AG20443 (cell line): ENCODE measurements at regions not wholly inside any gene's neighbourhood (a gene's known extent, or its start where the extent isn't known, plus 50 kb on each side); places are given as distances from the start of the nearest gene placed in this dataset.

Source experiments
- DNase-seq: peaks from one replicate; pipeline ENCODE4 v3.0.0; 2012; ENCODE audit warnings: low spot score, mixed read lengths

GRCh38 chr7:88431882-88432281 lies 125.2 kb upstream of the STEAP4 start:
- no peak for DNase-seq

- no peak for DNase-seq
These were observed 122.7 kb upstream of the STEAP4 start for GRCh38 chr7:88429382-88429781.

DNA sequence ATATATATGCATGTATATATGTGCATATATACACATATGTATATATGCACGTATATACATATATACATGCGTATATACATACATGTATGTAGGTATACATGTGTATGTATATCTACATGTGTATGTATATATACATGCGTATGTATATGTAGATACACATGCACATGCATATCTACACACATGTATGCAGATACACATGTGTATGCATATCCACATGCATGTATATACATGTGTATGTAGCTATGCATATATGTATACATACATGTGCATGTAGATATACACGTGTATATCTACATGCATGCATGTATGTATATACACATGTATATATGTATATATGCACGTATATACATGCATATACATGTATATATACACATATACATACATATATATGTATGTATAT lies 95.8 kb upstream of the STEAP4 start:
- no peak for DNase-seq

DNA sequence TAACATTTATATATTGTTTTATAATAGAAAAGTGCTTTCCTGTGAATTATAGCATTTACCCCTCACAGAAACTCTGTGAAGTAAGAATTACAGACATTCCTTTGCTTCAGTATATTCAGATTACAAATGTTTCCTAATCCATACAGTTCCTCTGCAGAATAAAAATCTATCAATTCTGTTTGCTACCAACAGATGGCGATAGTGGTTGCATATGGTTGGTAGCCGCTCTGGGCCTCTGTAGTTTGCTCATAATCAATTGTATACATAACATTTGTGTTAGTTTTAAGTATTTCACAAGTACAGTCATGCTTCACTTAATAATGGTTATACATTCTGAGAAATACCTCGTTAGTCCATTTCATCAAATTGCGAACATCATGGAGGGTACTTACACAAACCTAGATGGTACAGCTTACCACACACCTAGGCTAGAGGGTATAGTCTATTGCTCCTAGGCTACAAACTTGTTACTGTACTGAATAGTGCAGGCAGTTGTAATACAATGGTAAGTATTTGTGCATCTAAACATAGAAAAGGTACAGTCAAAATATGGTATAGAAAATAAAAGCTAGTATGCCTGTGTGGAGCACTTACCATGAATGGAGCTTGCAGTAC lies 94.4 kb upstream of the STEAP4 start:
- no peak for DNase-seq

DNA sequence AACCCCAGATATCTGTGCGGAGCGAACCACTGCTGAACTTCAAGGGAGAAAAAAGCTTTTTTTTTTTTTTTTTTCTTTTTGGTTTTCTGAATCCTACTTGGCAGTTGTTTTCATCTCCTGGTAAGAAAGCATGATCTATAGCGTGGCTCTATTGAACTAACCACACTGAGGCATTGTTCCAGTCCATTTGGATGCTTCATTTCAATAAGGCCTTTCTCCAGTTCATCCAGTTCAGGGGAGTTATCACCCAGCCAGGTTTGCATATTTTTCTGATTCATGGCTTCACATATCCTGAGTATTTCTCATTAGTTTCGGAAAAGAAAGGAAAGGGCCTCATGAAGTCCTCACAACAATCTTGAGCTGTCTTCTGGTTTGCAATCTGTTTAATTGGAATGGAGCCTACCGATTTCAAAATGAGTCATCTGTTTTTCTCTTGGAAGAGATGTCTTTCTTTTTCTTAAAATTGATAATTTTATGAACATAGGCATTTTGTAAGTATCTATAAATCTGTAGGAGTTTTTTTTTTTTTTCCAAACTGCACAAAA lies 93.1 kb upstream of the STEAP4 start:
- DNase-seq: no peak

GRCh38 chr7:88399036-88399435 lies 92.3 kb upstream of the STEAP4 start:
- no peak for DNase-seq

DNA sequence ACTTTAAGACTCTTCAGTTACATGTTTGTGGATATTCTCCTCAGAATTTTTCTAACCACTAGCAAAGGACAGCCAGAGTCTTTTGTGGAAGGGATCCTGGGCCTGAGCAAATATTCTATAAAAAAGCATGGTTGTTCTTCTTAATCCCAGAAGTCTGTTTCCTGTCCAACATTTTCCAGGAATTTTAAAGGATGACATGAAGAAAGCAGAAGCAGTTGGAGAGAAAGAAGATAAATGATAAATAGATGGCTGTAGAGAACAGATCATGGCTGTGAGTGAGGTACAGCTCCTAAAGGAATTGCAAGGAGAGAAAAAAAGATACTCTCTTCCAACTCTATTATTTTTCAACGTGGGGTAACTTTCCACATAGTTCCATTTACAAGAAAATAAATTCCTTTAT lies 91.8 kb upstream of the STEAP4 start:
- no peak for DNase-seq

GRCh38 chr7:88396948-88397322 lies 90.2 kb upstream of the STEAP4 start:
- DNase-seq: no peak

DNA sequence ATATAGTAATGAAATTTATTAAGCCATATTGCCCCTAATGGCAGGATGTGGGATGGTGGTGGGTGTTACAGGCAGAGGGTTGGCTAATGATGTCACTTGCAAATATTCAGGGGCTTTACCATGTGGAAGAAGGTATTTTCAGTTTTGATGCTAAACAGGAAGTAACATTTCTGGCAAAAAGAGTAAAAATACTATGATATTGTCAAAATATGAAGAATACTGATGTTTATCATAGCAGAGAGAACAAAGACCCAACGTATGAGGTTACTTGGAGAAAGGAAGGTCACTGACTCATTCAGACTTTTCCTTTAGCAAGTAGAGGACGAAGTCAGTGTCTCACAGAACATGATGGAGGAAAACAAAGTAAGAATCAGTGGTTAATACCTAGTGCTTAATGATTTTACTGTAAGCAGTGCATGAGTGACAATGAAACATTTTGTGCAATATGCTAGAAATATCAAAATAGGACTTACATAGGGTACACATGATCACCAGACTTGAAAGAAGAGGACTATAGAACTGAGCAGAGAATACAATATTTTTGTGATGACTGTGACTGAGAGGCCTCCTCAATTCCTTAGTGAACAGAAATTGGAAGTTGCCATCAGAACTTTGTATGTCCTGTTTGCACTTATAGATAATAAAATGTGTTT lies 89.7 kb upstream of the STEAP4 start:
- DNase-seq: no peak

DNA sequence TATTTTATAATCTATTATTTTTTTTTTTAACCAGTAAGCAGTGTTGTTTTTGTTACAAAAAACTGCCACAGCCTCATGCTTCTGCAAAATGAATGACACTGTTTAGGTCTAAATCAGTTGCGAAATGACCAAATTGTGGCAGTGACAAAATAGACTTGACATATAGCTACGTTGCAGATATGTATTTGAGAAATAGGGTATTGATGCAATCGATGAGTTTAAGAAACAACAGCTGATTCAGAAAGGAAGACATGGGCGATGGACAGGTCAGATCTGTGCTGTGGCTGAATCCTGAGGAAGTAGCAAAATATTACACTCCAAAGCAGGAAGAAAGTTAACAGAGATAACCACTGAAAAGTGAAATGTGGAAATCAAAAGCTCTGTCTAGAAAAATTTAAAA lies 89.0 kb upstream of the STEAP4 start:
- DNase-seq: no peak

DNA sequence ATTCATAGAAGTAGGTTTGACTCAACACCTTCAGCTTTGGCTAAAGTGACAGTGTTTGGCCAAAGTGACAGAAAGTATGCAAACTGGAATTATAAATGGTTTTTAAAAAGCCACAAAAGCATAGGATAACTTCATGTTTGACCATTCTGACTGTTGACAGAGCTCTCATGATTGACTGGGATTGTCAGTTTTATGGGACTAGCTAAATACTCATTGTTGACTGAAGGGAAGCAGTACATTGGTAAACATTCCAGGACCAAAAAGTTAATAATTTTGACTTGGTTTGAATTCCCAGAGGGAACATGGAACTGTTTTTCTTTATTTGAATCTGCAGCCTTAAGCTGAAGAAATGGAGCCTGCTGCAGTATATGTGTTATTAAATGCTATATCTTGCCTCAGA lies 84.6 kb upstream of the STEAP4 start:
- no peak for DNase-seq

DNA sequence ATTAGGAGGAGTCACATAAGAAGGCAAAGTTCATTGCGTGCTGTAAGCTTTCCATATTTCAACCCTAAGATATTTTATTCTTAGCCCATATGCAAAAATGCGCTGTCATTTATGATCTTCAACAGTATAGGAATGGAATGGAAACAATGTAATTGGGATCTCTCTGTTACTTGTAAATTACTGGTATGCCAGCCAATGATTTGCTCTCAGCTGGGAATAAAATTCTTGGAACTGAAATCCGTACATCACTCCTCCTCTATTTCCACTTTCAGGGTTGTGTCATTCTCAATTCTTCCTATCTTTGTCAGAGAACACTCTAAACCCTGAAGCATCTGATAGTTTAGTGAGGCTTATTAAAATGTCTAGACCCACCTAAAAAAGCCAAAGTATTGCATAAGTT lies 80.7 kb upstream of the STEAP4 start:
- DNase-seq: no peak

DNA sequence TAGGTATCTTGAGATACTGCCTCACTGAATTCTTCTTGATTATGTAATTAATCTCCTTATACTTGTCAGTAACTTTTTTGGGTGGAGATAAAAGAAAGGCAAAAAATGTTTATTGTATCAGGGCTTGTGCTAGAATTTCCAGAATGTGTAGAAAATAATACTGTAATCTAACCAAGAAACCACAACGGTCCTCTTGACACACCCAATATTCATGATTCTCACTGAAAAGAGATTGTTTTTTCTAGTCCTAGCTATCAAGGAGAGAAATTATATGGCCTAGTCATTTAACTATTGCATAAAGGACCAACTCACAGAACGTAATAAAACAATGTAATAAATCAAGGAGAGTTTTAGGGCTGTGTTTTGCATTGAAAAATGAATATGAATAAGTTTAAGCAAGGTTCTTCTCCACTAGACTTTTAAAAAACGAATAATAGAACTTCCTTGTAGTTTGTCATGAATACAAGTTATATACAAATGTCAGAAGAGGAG lies 80.0 kb upstream of the STEAP4 start:
- no peak for DNase-seq

- DNase-seq: no peak
These were observed 70.7 kb upstream of the STEAP4 start for GRCh38 chr7:88377434-88377833.

- DNase-seq: no peak
These were observed 62.0 kb upstream of the STEAP4 start for GRCh38 chr7:88368686-88369085.

DNA sequence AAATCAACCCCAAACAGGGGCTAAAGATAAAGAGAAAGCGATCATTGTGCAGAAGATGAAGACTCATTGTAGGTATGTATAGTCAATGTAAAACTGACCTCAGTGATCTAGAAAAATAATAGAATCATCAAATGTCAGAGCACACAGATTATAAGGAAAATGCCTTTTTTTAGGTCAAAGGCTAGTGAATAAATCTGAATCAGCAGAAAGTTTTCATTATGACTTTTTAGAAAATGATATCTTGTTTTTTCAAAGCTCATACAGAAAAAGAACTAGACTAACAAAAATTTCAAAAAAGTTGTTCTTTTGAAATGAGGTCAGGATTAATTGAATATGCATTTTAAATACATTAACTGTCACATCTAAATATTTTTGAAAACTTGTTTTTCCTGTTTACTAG lies 60.2 kb upstream of the STEAP4 start:
- DNase-seq: no peak

DNA sequence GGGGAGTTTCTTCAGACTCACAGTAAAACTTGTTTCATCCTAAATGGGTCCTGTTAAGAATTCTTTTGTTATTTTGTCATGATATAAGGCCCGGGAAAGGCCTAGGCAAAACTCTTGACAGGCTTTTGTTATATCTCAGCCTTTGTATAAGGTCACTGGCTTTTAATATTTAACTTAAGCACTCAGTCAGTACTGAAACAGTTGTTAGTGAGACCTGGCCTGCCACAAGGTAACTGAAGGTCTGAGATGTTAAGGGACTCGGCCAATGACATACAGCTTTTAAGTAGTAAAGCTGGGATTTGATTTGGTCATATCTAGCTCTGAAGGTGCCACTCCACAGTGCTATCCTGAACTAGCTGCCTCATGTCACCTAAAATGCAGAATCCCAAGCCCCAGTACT lies 57.2 kb upstream of the STEAP4 start:
- DNase-seq: no peak

DNA sequence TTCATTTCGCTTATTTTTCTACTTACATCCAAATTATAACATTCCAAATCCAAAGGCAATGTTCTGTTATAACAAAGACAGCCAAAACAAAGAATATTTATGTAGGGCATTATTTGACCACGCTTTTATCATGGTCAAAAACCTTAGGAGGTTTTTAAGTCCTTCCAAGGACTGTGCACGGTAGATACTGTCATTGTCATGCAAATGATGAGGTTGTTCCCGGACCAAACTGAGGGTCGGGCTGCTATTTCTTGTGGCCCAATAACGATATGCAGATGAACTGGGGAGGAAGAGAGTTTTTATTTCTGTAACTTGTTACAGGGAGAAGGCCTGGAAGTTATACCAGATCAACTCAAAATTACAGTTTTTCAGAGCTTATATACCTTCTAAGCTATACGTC lies 56.6 kb upstream of the STEAP4 start:
- DNase-seq: no peak

GRCh38 chr7:88361357-88361756 lies 54.7 kb upstream of the STEAP4 start:
- no peak for DNase-seq

DNA sequence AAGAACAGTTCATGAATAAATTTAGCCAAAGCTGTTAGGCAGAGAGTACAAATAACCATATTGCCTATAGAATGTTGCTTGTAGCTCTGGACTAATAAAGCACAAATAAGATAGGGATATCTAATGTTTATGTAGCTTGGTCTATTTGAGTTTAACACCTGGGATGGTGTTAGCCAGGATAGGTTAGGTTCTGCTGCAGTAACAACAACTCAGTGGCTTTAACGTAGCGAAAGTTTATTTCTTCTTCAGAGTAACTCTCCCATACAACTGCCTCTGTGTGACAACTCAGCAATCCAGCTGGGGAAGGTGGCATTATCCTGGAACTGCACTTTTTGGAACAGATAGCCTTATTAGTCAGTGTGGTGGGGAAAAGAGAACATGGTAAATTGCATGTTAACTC lies 52.2 kb upstream of the STEAP4 start:
- no peak for DNase-seq

DNA sequence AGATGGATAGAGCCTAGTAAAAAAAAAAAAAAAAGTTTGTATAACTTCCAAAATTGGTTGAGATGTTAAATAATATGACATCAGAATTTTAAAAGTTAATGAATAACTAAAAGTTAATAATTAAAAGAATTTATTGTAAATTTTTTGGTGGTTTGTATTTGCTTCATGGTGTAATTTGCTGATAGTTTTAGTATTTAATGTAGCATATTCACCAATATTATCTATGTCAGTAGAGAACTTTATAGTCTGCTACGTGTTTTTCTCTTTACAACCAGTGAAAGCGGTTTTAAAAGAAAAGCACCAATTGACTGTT lies 51.8 kb upstream of the STEAP4 start:
- no peak for DNase-seq

DNA sequence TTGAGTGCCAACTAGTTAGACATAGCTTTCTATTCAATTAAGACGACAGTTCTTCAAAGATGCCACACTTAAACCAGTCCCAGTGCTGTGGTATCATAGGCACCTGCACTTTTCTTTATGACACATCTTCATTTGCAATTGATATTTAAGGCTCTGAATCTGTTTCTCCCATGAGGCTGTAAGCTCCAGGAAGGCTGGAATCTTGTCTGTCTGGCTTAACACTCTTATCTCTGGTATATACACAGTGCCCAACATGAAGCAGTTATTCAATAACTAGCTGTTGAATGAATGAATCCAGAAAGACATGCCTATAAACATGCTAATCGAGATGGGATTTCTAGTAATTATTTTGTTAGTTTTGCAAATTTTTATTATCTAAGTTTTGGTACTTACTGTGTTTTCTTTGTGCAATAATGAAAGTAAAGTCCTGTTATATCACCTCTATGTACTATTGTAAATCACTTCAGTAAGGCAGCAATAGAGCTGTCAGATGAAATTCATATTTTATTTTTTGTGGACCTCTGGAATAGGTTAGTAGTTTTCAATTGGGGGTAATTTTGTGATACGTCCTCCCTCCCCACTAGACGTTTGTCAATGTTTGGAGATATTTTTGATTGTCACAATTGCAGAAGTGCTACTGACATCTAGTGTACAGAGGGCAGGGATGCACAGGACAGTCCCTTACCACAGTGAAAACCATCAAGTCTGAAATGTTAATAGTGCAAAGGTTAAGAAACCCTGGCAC lies 51.3 kb upstream of the STEAP4 start:
- DNase-seq: peak; percentile 9

GRCh38 chr7:88357294-88357693 lies 50.6 kb upstream of the STEAP4 start:
- peak; percentile 10 for DNase-seq
